ENCODE measurements at regions not wholly inside any gene's neighbourhood (a gene's known extent, or its start where the extent isn't known, plus 50 kb on each side); places are given as distances from the start of the nearest gene placed in this dataset.

DNA sequence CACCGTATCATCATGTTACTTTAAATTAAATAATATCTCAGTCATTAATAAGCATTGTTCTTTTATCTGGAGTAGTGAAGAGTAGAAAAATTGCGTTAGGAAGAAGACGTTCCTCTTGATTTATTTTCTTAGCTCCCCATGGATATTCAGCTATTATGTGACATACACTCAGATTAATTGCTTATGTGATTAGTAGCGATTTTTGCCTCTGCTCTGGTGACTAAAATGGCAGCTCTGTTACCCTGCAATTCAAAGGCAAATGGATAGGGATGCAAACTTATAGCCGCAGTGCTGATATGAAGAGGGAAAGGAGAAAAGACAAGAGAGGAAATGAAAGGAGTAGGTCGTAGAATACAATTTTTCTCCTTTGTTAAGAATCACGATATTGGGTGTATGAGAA lies 188.4 kb upstream of the MALRD1 start:
- Mint-ChIP-seq H3K9me3 (peaks cover 12% of the 10 kb centered on the region), H3K36me3 (no peaks in the 10 kb centered on the region), H3K27me3 (ENCODE audit: low read depth) (no peaks in the 10 kb centered on the region), H3K4me1 (peaks cover 3% of the 10 kb centered on the region), H3K4me3 (no peak overlapping the region), H3K27ac (no peak overlapping the region)
- no peak for DNase-seq (ENCODE audit: low spot score)
- CTCF ChIA-PET, result no interaction called here
- TF ChIP-seq CREM (CRISPR knock-in tag; IDR thresholded peaks at IDR 0.05), result no peak
- TF ChIP-seq, protein P1, sequence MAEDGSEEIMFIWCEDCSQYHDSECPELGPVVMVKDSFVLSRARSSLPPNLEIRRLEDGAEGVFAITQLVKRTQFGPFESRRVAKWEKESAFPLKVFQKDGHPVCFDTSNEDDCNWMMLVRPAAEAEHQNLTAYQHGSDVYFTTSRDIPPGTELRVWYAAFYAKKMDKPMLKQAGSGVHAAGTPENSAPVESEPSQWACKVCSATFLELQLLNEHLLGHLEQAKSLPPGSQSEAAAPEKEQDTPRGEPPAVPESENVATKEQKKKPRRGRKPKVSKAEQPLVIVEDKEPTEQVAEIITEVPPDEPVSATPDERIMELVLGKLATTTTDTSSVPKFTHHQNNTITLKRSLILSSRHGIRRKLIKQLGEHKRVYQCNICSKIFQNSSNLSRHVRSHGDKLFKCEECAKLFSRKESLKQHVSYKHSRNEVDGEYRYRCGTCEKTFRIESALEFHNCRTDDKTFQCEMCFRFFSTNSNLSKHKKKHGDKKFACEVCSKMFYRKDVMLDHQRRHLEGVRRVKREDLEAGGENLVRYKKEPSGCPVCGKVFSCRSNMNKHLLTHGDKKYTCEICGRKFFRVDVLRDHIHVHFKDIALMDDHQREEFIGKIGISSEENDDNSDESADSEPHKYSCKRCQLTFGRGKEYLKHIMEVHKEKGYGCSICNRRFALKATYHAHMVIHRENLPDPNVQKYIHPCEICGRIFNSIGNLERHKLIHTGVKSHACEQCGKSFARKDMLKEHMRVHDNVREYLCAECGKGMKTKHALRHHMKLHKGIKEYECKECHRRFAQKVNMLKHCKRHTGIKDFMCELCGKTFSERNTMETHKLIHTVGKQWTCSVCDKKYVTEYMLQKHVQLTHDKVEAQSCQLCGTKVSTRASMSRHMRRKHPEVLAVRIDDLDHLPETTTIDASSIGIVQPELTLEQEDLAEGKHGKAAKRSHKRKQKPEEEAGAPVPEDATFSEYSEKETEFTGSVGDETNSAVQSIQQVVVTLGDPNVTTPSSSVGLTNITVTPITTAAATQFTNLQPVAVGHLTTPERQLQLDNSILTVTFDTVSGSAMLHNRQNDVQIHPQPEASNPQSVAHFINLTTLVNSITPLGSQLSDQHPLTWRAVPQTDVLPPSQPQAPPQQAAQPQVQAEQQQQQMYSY (CRISPR knock-in tag; IDR thresholded peaks at IDR 0.05), result no peak
- TF ChIP-seq, protein P2, sequence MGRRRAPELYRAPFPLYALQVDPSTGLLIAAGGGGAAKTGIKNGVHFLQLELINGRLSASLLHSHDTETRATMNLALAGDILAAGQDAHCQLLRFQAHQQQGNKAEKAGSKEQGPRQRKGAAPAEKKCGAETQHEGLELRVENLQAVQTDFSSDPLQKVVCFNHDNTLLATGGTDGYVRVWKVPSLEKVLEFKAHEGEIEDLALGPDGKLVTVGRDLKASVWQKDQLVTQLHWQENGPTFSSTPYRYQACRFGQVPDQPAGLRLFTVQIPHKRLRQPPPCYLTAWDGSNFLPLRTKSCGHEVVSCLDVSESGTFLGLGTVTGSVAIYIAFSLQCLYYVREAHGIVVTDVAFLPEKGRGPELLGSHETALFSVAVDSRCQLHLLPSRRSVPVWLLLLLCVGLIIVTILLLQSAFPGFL (CRISPR knock-in tag; IDR thresholded peaks at IDR 0.05; ENCODE audit: borderline replicate concordance), result no peak
- TF ChIP-seq, protein P3, sequence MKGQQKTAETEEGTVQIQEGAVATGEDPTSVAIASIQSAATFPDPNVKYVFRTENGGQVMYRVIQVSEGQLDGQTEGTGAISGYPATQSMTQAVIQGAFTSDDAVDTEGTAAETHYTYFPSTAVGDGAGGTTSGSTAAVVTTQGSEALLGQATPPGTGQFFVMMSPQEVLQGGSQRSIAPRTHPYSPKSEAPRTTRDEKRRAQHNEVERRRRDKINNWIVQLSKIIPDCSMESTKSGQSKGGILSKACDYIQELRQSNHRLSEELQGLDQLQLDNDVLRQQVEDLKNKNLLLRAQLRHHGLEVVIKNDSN (CRISPR knock-in tag; IDR thresholded peaks at IDR 0.05), result no peak
- TF ChIP-seq, protein P4, sequence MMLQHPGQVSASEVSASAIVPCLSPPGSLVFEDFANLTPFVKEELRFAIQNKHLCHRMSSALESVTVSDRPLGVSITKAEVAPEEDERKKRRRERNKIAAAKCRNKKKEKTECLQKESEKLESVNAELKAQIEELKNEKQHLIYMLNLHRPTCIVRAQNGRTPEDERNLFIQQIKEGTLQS (CRISPR knock-in tag; conservative IDR thresholded peaks at IDR 0.05), result no peak
- TF ChIP-seq ZNF396 (CRISPR knock-in tag; IDR thresholded peaks at IDR 0.05; ENCODE audit: borderline replicate concordance), result no peak
- no peak for TF ChIP-seq ZNF416 (CRISPR knock-in tag; IDR thresholded peaks at IDR 0.05)
- no peak for TF ChIP-seq NFE2L1 (CRISPR knock-in tag; IDR thresholded peaks at IDR 0.05)
- no peak for TF ChIP-seq IRF2 (CRISPR knock-in tag; IDR thresholded peaks at IDR 0.05; ENCODE audit: borderline replicate concordance, low read depth)
- TF ChIP-seq KAT7 (CRISPR knock-in tag; IDR thresholded peaks at IDR 0.05; ENCODE audit: borderline replicate concordance), result no peak
- no peak for ATAC-seq
- POLR2A ChIA-PET, result no interaction called here

DNA sequence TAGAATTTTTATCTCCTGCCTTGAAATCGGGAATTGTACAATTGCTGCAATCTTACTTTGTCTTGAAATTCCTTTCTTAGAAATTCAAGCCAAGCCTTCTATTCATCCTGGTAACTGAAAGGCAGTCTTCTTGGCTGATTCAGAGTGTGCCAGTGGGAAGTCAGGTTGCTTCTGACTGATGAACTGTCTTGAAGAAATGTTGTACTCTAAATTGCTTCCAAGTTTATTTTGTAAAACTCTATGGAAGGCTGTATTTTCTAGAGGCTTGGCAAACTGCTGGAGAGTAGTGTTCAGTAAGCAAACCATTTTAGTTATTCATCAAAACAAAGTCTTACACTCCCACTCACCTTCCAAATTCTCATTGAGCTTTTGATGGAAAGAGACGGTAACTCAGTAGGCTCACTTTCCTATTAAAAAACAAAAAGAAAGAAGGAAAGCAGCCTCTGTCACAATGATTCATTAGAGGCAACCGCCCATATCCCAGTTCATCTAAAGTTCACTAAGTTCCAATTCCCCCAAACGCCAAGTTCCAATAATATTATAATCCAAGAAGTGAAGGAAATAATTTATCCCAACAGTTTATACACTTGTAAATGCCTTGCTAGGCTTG lies 187.9 kb upstream of the MALRD1 start:
- no peak for DNase-seq (ENCODE audit: low spot score)
- no peak for ATAC-seq
- no peak for TF ChIP-seq PRRX2 (CRISPR knock-in tag; IDR thresholded peaks at IDR 0.05)
- Mint-ChIP-seq H3K9me3 (peaks cover 12% of the 10 kb centered on the region), H3K4me1 (peaks cover 3% of the 10 kb centered on the region), H3K4me3 (no peak overlapping the region), H3K36me3 (no peaks in the 10 kb centered on the region), H3K27me3 (ENCODE audit: low read depth) (no peaks in the 10 kb centered on the region), H3K27ac (no peak overlapping the region)
- CTCF ChIA-PET, result no interaction called here
- POLR2A ChIA-PET, result no interaction called here

DNA sequence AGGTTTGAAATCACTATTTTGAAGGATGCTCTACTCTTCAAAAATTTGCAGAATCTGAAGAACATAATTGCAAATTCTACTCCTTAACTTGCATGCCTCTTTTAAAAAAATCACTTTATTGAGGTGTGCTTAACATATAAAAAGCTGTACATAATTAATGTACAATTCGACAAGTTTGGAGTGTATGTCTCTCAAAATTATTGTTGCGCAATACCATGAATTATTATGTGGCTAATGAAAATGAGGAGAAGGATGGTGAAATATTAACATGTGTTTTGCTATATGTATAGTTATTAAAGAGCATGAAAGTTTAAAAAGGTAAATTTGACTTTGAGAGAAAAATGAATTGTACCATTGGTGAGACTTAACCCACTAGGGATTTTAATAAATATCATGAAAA lies 187.2 kb upstream of the MALRD1 start:
- Mint-ChIP-seq H3K4me3 (no peak overlapping the region), H3K27me3 (ENCODE audit: low read depth) (no peaks in the 10 kb centered on the region), H3K4me1 (peaks cover 3% of the 10 kb centered on the region), H3K27ac (no peak overlapping the region), H3K9me3 (peaks cover 12% of the 10 kb centered on the region), H3K36me3 (no peaks in the 10 kb centered on the region)
- ChIA-PET CTCF (no interaction called here), POLR2A (no interaction called here)
- ATAC-seq, result no peak
- TF ChIP-seq, protein P5, sequence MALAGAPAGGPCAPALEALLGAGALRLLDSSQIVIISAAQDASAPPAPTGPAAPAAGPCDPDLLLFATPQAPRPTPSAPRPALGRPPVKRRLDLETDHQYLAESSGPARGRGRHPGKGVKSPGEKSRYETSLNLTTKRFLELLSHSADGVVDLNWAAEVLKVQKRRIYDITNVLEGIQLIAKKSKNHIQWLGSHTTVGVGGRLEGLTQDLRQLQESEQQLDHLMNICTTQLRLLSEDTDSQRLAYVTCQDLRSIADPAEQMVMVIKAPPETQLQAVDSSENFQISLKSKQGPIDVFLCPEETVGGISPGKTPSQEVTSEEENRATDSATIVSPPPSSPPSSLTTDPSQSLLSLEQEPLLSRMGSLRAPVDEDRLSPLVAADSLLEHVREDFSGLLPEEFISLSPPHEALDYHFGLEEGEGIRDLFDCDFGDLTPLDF (CRISPR knock-in tag; IDR thresholded peaks at IDR 0.05), result no peak
- TF ChIP-seq ZNF232 (CRISPR knock-in tag; IDR thresholded peaks at IDR 0.05), result no peak
- no peak for TF ChIP-seq KAT7 (CRISPR knock-in tag; IDR thresholded peaks at IDR 0.05; ENCODE audit: borderline replicate concordance)
- no peak for DNase-seq (ENCODE audit: low spot score)

Measured in WTC11 (cell line).